Spleen (tissue), 7 donors: ENCODE measurements at regions not wholly inside any gene's neighbourhood (a gene's known extent, or its start where the extent isn't known, plus 50 kb on each side); places are given as distances from the start of the nearest gene placed in this dataset.

Source experiments
- CTCF ChIP-seq, 11 experiments: fragments of 200-600 bp in 7 of 11; fragments of 450-650 bp in 4 of 11; sonication (generic) in 4 of 11; IDR thresholded peaks in 8 of 11; conservative IDR thresholded peaks in 3 of 11; 1 replicate in 7 of 11; 2 replicates in 4 of 11; pipeline versions ENCODE4 v1.4.0 to v1.8.0; 2016 to 2021; ENCODE audit warnings: antibody characterized with exemption in 11 of 11, inconsistent platforms in 4 of 11, mild to moderate bottlenecking in 1 of 11
- POLR2A ChIP-seq, 3 donors: fragments of 450-650 bp; IDR thresholded peaks; one replicate each; pipeline ENCODE4 v1.5.1; 2017; ENCODE audit warnings: antibody characterized with exemption in 3 of 3, mild to moderate bottlenecking in 1 of 3
- POLR2AphosphoS5 ChIP-seq, 3 donors: sonication (generic); formaldehyde crosslinking; IDR thresholded peaks; one replicate each; pipeline ENCODE4 v1.5.1; 2017; ENCODE audit warnings: antibody characterized with exemption in 3 of 3
- donor health status: DM: no; HTN: no; CAD: no; lungs with moderate emphysema.
- donor health status: DM: no; HTN: no; CAD: no.
- donor health status: DM: no; HTN: no; CAD: no.

DNA sequence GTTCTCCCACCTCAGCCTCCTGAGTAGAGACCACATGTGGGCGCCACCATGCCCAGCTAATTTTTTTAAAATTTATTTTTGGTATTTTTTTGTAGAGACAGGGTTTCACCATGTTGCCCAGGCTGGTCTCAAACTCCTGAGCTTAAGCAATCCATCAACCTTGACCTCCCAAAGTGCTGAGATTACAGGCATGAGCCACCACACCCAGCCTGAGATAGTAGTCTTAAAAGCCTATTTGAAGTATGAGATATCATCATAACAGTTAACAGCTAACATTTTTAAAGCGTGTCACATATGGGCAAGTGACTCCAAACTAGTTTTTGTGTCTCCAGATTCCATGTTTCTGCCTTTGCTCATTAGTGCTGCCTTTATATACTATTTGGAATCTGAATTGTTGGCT lies 74.6 kb upstream of the WSCD2 start:
- TF ChIP-seq POLR2AphosphoS5 (IDR thresholded peaks at IDR 0.05) = no peak
- TF ChIP-seq CTCF (IDR thresholded peaks at IDR 0.05 in 8 of 11, conservative IDR thresholded peaks at IDR 0.05 in 3 of 11) = no peak
- TF ChIP-seq POLR2A (IDR thresholded peaks at IDR 0.05) = no peak
